Activated CD4-positive, alpha-beta T cell treated with anti-CD3 and anti-CD28 coated beads, Interleukin-2, amount 50 U/mL, for 4 hours (primary cell): ENCODE measurements at regions not wholly inside any gene's neighbourhood (a gene's known extent, or its start where the extent isn't known, plus 50 kb on each side); places are given as distances from the start of the nearest gene placed in this dataset.
"Not testable (repeated sequence)": the region's sequence is repeated elsewhere in the genome, so short reads cannot be mapped to it uniquely, and the experiment has no call there.

Experiments
- DNase-seq, 2 experiments: peaks; one replicate each; pipeline ENCODE4 v3.0.0-alpha.2; 2020

GRCh38 chr10:81297292-81297691 lies 577.7 kb upstream of the NRG3 start:
- DNase-seq = no peak

DNA sequence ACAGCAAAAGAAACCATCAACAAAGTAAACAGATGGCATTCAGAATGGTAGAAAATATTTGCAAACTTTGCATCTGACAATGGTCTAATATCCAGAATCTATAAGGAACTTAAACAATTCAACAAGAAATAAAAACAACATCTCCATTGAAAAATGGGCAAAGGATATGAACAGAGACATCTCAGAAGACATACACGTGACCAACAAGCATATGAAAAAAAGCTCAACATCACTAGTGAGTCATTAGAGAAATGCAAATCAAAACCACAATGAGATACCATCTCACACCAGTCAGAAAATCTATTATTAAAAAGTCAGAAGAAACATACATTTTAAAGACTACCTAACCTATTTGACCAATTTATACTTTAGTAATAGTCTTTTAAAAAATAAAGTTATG lies 571.3 kb upstream of the NRG3 start:
- DNase-seq = no peak

GRCh38 chr10:81306971-81307782 lies 567.8 kb upstream of the NRG3 start:
- no peak for DNase-seq

GRCh38 chr10:81309041-81309552 lies 565.9 kb upstream of the NRG3 start:
- no peak for DNase-seq

DNA sequence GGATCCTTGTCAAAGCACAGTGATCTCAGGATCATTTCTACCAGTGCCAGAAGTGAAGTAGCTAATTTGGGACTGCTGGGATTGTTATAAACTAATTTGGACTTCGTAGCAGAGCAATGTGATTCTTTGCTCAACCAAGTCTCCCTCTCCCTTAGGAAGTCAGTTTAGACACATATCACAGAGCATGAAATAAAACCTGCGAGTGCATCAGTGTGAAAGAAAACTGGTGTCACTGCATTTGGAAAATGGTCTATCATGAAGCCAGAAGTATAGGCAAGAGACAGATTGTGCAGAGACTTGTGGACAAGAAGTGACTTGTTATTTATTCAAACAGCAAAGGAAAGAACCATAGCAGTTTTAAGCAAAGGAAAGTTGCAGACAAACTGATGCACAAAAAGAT lies 560.5 kb upstream of the NRG3 start:
- DNase-seq = no peak

DNA sequence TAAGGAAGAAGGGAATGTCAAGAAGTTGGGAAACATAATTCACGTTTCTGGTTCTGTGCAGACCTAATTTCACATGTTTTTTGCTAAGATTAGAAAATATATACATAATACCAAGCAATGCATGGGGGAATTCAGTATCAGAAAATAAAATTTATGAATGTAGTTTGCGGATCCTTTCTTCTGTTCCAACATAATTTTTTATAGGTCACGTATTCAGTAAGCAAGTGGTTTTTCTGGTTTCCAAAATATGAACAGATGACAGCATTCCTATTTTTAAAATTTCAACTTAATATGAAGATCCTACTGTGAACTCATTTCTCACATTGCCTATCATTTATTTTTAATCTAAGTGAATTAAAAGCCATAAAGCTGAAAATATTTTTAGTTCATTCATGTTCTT lies 560.0 kb upstream of the NRG3 start:
- no peak for DNase-seq

DNA sequence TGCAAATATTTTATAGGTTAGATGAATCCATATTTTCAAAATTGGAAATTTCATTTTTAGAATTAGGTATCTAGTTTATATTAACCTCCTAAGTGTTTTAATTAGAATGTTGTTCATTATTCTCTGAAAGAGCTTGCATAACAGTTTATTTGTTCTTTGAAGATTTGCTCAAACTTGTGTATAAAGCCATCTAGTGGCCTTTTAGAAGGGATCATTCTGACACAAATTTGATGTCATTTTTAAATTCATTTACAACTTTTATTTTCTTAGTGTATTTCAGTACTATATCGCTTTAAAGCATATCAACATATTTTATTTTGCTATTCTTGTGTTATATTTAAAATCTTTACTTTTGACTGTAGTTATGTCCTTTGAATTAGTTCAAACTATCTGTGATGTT lies 527.0 kb upstream of the NRG3 start:
- no peak for DNase-seq

DNA sequence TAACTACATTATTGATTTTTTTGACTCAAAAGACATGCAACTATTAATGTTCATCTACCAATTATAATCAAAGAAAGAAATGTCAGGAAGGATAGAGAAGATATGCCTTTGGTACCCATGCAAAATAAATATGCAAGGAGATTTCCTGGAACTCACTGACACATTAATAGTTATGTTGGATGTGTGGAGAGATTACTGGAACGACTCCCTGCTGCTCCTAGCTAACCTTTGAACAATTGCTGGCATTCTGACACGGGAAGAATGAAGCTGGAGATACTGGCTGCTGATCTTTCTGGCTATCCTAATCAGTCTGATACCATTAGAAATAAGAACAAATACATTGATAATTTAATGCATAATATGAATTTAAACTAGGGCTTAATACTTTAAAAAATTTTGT lies 507.9 kb upstream of the NRG3 start:
- no peak for DNase-seq

DNA sequence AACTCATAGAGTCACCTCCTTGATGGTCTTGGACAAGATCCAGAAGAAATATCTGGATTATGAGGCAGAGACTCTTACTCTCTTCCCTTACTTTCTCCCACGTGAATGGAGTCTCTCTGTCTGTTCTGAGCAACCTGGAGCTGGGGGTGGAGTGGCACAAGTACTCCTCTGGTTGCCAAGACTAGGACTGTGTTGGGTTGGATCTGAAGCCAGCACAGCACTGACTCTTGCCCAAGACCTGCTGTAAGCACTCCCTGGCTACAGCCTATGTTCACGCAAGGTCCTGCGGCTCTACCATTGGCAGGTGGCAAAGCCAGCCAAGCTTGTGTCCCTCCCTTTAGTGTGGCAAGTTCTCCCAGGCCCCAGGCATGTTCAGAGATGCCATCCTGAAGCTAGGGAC lies 488.2 kb upstream of the NRG3 start:
- DNase-seq = no peak

- DNase-seq = no peak
Observed at GRCh38 chr10:81403451-81403850, 471.5 kb upstream of the NRG3 start.

GRCh38 chr10:81405399-81405798 lies 469.6 kb upstream of the NRG3 start:
- no peak for DNase-seq

DNA sequence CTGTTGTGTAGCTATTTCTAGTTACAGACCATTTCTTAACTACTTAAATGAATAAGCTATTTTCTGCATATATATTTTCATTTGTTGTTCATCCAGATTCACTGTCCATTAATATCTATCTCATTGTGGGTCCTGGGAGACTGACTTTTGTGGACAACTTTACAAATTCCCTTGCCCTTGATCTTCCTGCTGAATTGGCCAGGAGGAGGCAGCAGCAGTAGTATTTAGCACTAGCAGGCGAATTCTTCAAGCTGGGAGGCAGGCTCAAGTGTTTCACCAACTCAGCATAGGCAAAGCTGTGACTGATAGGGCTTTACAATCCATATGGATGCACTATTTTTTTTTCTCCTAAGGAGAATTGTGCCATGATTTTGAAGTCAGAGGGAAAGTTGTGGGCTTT lies 461.0 kb upstream of the NRG3 start:
- no peak for DNase-seq

- DNase-seq = no peak
Observed at GRCh38 chr10:81426722-81427121, 448.3 kb upstream of the NRG3 start.

GRCh38 chr10:81428456-81429134 lies 446.4 kb upstream of the NRG3 start:
- DNase-seq = no peak

GRCh38 chr10:81439445-81439844 lies 435.5 kb upstream of the NRG3 start:
- DNase-seq = no peak

DNA sequence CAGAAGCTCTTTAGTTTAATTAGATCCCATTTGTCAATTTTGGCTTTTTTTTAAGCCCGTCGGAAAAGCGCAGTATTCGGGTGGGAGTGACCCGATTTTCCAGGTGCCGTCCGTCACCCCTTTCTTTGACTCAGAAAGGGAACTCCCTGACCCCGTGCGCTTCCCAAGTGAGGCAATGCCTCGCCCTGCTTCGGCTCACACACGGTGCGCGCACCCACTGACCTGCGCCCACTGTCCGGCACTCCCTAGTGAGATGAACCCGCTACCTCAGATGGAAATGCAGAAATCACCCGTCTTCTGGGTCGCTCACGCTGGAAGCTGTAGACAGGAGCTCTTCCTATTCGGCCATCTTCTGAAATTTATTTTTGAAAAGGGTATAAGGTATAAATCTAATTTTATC lies 433.4 kb upstream of the NRG3 start:
- DNase-seq = not testable (repeated sequence)

- DNase-seq = no peak
Observed at GRCh38 chr10:81444242-81444929, 430.6 kb upstream of the NRG3 start.

- no peak for DNase-seq
Observed at GRCh38 chr10:81450651-81451050, 424.3 kb upstream of the NRG3 start.

- no peak for DNase-seq
Observed at GRCh38 chr10:81472927-81473470, 402.0 kb upstream of the NRG3 start.

GRCh38 chr10:81473755-81474154 lies 401.2 kb upstream of the NRG3 start:
- no peak for DNase-seq

- DNase-seq = no peak
Observed at GRCh38 chr10:81479316-81479715, 395.7 kb upstream of the NRG3 start.

- no peak for DNase-seq
Observed at GRCh38 chr10:81496626-81497025, 378.4 kb upstream of the NRG3 start.

- DNase-seq = no peak
Observed at GRCh38 chr10:81498011-81498551, 376.9 kb upstream of the NRG3 start.
